H9 (cell line): ENCODE measurements at regions not wholly inside any gene's neighbourhood (a gene's known extent, or its start where the extent isn't known, plus 50 kb on each side); places are given as distances from the start of the nearest gene placed in this dataset.
A peak's percentile ranks its signal among the peaks of the same experiment; 100 is the strongest.

Experiments used
- DNase-seq: peaks from one replicate; pipeline ENCODE4 v3.0.0-alpha.2; 2017
- H2AFZ ChIP-seq: one replicate; pipeline ENCODE4 v1.6.1; 2013; ENCODE audit warnings: mild to moderate bottlenecking, low read length, control low read depth, moderate library complexity
- H2AK5ac ChIP-seq: 2 replicates; pipeline ENCODE4 v1.6.1; 2013; ENCODE audit warnings: low read length, control low read depth, mixed read lengths; ENCODE audit not compliant: insufficient read length
- H2BK120ac ChIP-seq: one replicate; pipeline ENCODE4 v1.6.1; 2013; ENCODE audit warnings: low read depth, mild to moderate bottlenecking, low read length, control low read depth, inconsistent platforms; ENCODE audit not compliant: poor library complexity, severe bottlenecking
- H2BK12ac ChIP-seq: 2 replicates; pipeline ENCODE4 v1.6.1; 2013; ENCODE audit warnings: low read length, control low read depth, mixed read lengths, low read depth; ENCODE audit not compliant: insufficient read length
- H2BK15ac ChIP-seq: 2 replicates; pipeline ENCODE4 v1.6.1; 2013; ENCODE audit warnings: low read depth, low read length, control low read depth
- H2BK20ac ChIP-seq: one replicate; pipeline ENCODE4 v1.6.1; 2013; ENCODE audit warnings: low read depth, mild to moderate bottlenecking, low read length, control low read depth, inconsistent platforms; ENCODE audit not compliant: poor library complexity, severe bottlenecking
- H2BK5ac ChIP-seq: 2 replicates; pipeline ENCODE4 v1.6.1; 2013; ENCODE audit warnings: low read length, control low read depth, mixed read lengths; ENCODE audit not compliant: insufficient read length
- H3K14ac ChIP-seq: 2 replicates; pipeline ENCODE4 v1.6.1; 2013; ENCODE audit warnings: low read length, control low read depth; ENCODE audit not compliant: insufficient read depth
- H3K18ac ChIP-seq: 2 replicates; pipeline ENCODE4 v1.6.1; 2013; ENCODE audit warnings: low read depth, mild to moderate bottlenecking, mixed read lengths, low read length, control low read depth; ENCODE audit not compliant: insufficient read length
- H3K23ac ChIP-seq: 2 replicates; pipeline ENCODE4 v1.6.1; 2013; ENCODE audit warnings: low read length, control low read depth, mixed read lengths, low read depth; ENCODE audit not compliant: insufficient read length
- H3K23me2 ChIP-seq: 2 replicates; pipeline ENCODE4 v1.6.1; 2013; ENCODE audit warnings: low read depth, mild to moderate bottlenecking, mixed read lengths, low read length, control low read depth; ENCODE audit not compliant: insufficient read length, poor library complexity, severe bottlenecking
- H3K27ac ChIP-seq: 2 replicates; pipeline ENCODE4 v1.5.1; 2013; ENCODE audit warnings: low read length, control low read depth, mixed read lengths, low read depth; ENCODE audit not compliant: insufficient read length
- H3K27me3 ChIP-seq: 2 replicates; pipeline ENCODE4 v1.6.1; 2013; ENCODE audit warnings: low read length, control low read depth, inconsistent platforms; ENCODE audit not compliant: insufficient read depth
- H3K4ac ChIP-seq: 2 replicates; pipeline ENCODE4 v1.6.1; 2013; ENCODE audit warnings: low read depth, mild to moderate bottlenecking, control low read depth, inconsistent platforms, low read length, moderate library complexity
- H3K4me1 ChIP-seq: 2 replicates; pipeline ENCODE4 v1.6.1; 2013; ENCODE audit warnings: low read length, control low read depth, inconsistent platforms; ENCODE audit not compliant: insufficient read depth
- H3K4me2 ChIP-seq: 2 replicates; pipeline ENCODE4 v1.6.1; 2013; ENCODE audit warnings: low read length, control low read depth, mixed read lengths; ENCODE audit not compliant: insufficient read length, insufficient read depth
- H3K56ac ChIP-seq: 2 replicates; pipeline ENCODE4 v1.6.1; 2013; ENCODE audit warnings: low read depth, mild to moderate bottlenecking, mixed read lengths, low read length, control low read depth; ENCODE audit not compliant: insufficient read length
- H3K79me1 ChIP-seq: 2 replicates; pipeline ENCODE4 v1.6.1; 2013; ENCODE audit warnings: low read depth, mild to moderate bottlenecking, moderate library complexity, low read length, control low read depth, inconsistent platforms; ENCODE audit not compliant: insufficient read depth, poor library complexity, severe bottlenecking
- H3K79me2 ChIP-seq: 2 replicates; pipeline ENCODE4 v1.6.1; 2013; ENCODE audit warnings: low read length, control low read depth, inconsistent platforms; ENCODE audit not compliant: insufficient read depth
- H3K9ac ChIP-seq: 2 replicates; pipeline ENCODE4 v1.6.1; 2013; ENCODE audit warnings: low read length, control low read depth, mixed read lengths; ENCODE audit not compliant: insufficient read length; ENCODE audit errors: extremely low read depth
- H3K9me3 ChIP-seq: one replicate; pipeline ENCODE4 v1.6.1; 2013; ENCODE audit warnings: low read depth, low read length, inconsistent platforms; ENCODE audit not compliant: control insufficient read depth
- H3T11ph ChIP-seq: one replicate; pipeline ENCODE4 v1.6.1; 2013; ENCODE audit warnings: mild to moderate bottlenecking, low read length, control low read depth, inconsistent platforms
- H4K20me1 ChIP-seq: one replicate; pipeline ENCODE4 v1.6.1; 2013; ENCODE audit not compliant: control insufficient read depth, insufficient read length, insufficient read depth
- H4K5ac ChIP-seq: 2 replicates; pipeline ENCODE4 v1.6.1; 2013; ENCODE audit warnings: low read depth, mild to moderate bottlenecking, mixed read lengths, low read length, control low read depth; ENCODE audit not compliant: insufficient read length
- H4K8ac ChIP-seq: replicated peaks from 2 replicates; pipeline ENCODE4 v1.6.1; 2013; ENCODE audit warnings: low read length, control low read depth, mixed read lengths, low read depth; ENCODE audit not compliant: insufficient read length
- H4K91ac ChIP-seq: 2 replicates; pipeline ENCODE4 v1.6.1; 2013; ENCODE audit warnings: low read depth, mild to moderate bottlenecking, moderate library complexity, mixed read lengths, low read length, control low read depth; ENCODE audit not compliant: insufficient read length
- H3K27ac Mint-ChIP-seq, 3 experiments: 2 replicates in 2 of 3; 3 replicates in 1 of 3; pipeline ENCODE4 v1.8.0; 2020 to 2021; ENCODE audit warnings: mixed read lengths in 3 of 3, mild to moderate bottlenecking in 1 of 3, moderate library complexity in 1 of 3
- H3K27me3 Mint-ChIP-seq: 2 replicates; pipeline ENCODE4 v1.8.0; 2021; ENCODE audit warnings: low read depth, mild to moderate bottlenecking, moderate library complexity, mixed read lengths
- H3K36me3 Mint-ChIP-seq, 3 experiments: 2 replicates in 2 of 3; 3 replicates in 1 of 3; pipeline ENCODE4 v1.8.0; 2020 to 2021; ENCODE audit warnings: low read depth in 3 of 3, mixed read lengths in 3 of 3; ENCODE audit not compliant: insufficient read depth in 1 of 3
- H3K4me1 Mint-ChIP-seq, 2 experiments: 2 replicates each; pipeline ENCODE4 v1.8.0; 2020; ENCODE audit warnings: mixed read lengths in 2 of 2
- H3K4me3 Mint-ChIP-seq, 2 experiments: 2 replicates in 1 of 2; 3 replicates in 1 of 2; pipeline ENCODE4 v1.8.0; 2020 to 2021; ENCODE audit warnings: mild to moderate bottlenecking in 2 of 2, mixed read lengths in 2 of 2, moderate library complexity in 1 of 2
- H3K9me3 Mint-ChIP-seq, 2 experiments: 2 replicates in 1 of 2; 3 replicates in 1 of 2; pipeline ENCODE4 v1.8.0; 2020; ENCODE audit warnings: mild to moderate bottlenecking in 2 of 2, mixed read lengths in 2 of 2, moderate library complexity in 1 of 2
- WGBS: extraction: QIAGEN DNeasy Blood & Tissue Kit; methylation state at CpG from one replicate; pipeline ENCODE4 v1.1.7; 2013; ENCODE audit warnings: missing lambda C conversion rate, low lambda C conversion rate, mixed read lengths; ENCODE audit not compliant: insufficient read length; ENCODE audit errors: extremely low coverage; 5-methylcytosine and 5-hydroxymethylcytosine counted together
- TF ChIP-seq, protein P1 (sequence below): fragments of 200-600 bp; sonication (generic); conservative IDR thresholded peaks from 3 replicates; pipeline ENCODE4 v1.8.0; 2021; ENCODE audit warnings: antibody characterized with exemption, mild to moderate bottlenecking

DNA sequence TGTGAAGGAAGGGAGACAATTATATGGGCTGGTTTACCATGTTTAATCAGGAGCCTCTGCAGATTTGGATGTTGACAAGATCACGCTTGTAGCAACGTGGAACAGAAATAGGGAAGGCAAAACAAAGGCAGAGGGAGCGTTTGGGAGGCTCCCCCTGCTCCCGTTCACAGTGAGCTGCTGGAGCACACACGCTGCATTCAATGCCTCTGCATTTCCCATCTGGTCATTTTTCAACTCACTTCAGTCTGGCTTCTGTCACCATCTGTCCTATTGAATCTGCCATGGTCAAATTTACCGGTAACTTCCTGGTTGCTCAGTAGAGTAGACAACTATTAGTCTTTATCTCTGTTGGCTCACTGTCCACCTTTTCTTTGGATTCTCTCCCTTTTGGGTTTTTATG, 91.0 kb downstream of the NHLRC3 start:
- Mint-ChIP-seq H3K27me3 (0 out of 2 replicates have a peak, but pooled peaks cover 2% of the 10 kb centered on the region), H3K36me3 (no peaks in the 10 kb centered on the region), H3K4me3 (no peak overlapping the region), H3K9me3 (no peaks in the 10 kb centered on the region; a peak in 1 of 5 replicates), H3K4me1 (peaks cover 39 to 58% of the 10 kb centered on the region in 2 experiments), H3K27ac (peak overlapping the region in 2 of 3 experiments; percentile 9 to 74; a peak in 2 of 7 replicates)
- no CpG with 5 or more reads among the region's 6 CpGs for WGBS
- Histone ChIP-seq H3T11ph (no peak overlapping the region), H2BK5ac (no peak overlapping the region), H4K91ac (no peak overlapping the region), H3K79me2 (no peaks in the 10 kb centered on the region), H3K4ac (no peak overlapping the region), H3K27ac (no peak overlapping the region), H4K20me1 (no peaks in the 10 kb centered on the region), H2AFZ (no peak overlapping the region), H4K5ac (no peak overlapping the region), H4K8ac (no peak overlapping the region), H3K4me2 (no peak overlapping the region), H3K9me3 (no peaks in the 10 kb centered on the region), H3K18ac (no peak overlapping the region), H2AK5ac (no peak overlapping the region), H2BK120ac (no peak overlapping the region), H3K79me1 (no peaks in the 10 kb centered on the region), H3K27me3 (no peaks in the 10 kb centered on the region), H3K23ac (no peak overlapping the region), H2BK15ac (no peak overlapping the region), H3K9ac (no peak overlapping the region), H3K23me2 (no peaks in the 10 kb centered on the region), H2BK12ac (no peak overlapping the region), H2BK20ac (no peak overlapping the region), H3K56ac (no peak overlapping the region), H3K14ac (no peak overlapping the region), H3K4me1 (peaks cover 4% of the 10 kb centered on the region; the same call in 1 of the 2 replicates)
- no peak for DNase-seq
- TF ChIP-seq, protein P1, sequence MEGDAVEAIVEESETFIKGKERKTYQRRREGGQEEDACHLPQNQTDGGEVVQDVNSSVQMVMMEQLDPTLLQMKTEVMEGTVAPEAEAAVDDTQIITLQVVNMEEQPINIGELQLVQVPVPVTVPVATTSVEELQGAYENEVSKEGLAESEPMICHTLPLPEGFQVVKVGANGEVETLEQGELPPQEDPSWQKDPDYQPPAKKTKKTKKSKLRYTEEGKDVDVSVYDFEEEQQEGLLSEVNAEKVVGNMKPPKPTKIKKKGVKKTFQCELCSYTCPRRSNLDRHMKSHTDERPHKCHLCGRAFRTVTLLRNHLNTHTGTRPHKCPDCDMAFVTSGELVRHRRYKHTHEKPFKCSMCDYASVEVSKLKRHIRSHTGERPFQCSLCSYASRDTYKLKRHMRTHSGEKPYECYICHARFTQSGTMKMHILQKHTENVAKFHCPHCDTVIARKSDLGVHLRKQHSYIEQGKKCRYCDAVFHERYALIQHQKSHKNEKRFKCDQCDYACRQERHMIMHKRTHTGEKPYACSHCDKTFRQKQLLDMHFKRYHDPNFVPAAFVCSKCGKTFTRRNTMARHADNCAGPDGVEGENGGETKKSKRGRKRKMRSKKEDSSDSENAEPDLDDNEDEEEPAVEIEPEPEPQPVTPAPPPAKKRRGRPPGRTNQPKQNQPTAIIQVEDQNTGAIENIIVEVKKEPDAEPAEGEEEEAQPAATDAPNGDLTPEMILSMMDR: no peak
